PC-3 (cell line): ENCODE measurements at regions not wholly inside any gene's neighbourhood (a gene's known extent, or its start where the extent isn't known, plus 50 kb on each side); places are given as distances from the start of the nearest gene placed in this dataset.
A peak's percentile ranks its signal among the peaks of the same experiment; 100 is the strongest.

ENCODE experiments used
- ATAC-seq: fragments of 200-7000 bp; cut with Tn5 transposase; 2 replicates; pipeline ENCODE4 v1.9.1; 2020; ENCODE audit warnings: mild to moderate bottlenecking, moderate library complexity
- BruUV-seq: library from RNA; stranded (reverse); fragments of 400-500 nt; replicated peaks from 2 replicates; lab custom pipeline; 2021; lab: Mats Ljungman, UMichigan
- CTCF ChIA-PET: fragments of 300-600 bp; sonication (Branson Sonifier 250); formaldehyde crosslinking; loops from one replicate; lab custom pipeline; 2022; ENCODE audit warnings: antibody characterized with exemption; lab: Charles Lee
- POLR2A ChIA-PET: fragments of 300-600 bp; sonication (Branson Sonifier 250); formaldehyde crosslinking; loops from one replicate; lab custom pipeline; 2022; ENCODE audit warnings: antibody characterized with exemption; ENCODE audit not compliant: unreplicated experiment; lab: Charles Lee
- DNase-seq: peaks from one replicate; pipeline ENCODE4 v3.0.0-alpha.2; 2015
- H2AFZ ChIP-seq: fragments of 300-600 bp; sonication (generic); 2 replicates; pipeline ENCODE4 v1.6.0; 2016; ENCODE audit warnings: antibody characterized with exemption, low read length
- H3F3A ChIP-seq: fragments of 300-600 bp; sonication (generic); one replicate; pipeline ENCODE4 v1.6.0; 2017; ENCODE audit warnings: antibody characterized with exemption, low read length, control low read depth, mild to moderate bottlenecking; ENCODE audit not compliant: unreplicated experiment
- H3K27ac ChIP-seq: fragments of 300-600 bp; sonication (generic); 2 replicates; pipeline ENCODE4 v1.5.1; 2016; ENCODE audit warnings: mild to moderate bottlenecking, low read length
- H3K27me3 ChIP-seq: fragments of 300-600 bp; sonication (generic); 2 replicates; pipeline ENCODE4 v1.6.1; 2016; ENCODE audit warnings: low read length, mixed read lengths
- H3K36me3 ChIP-seq: fragments of 300-600 bp; sonication (generic); 2 replicates; pipeline ENCODE4 v1.6.1; 2016; ENCODE audit warnings: low read depth, mixed run types, low read length, mixed read lengths
- H3K4me1 ChIP-seq: fragments of 300-600 bp; sonication (generic); 2 replicates; pipeline ENCODE4 v1.5.1; 2016; ENCODE audit warnings: low read length; ENCODE audit not compliant: insufficient read depth
- H3K4me2 ChIP-seq: fragments of 300-600 bp; sonication (generic); 2 replicates; pipeline ENCODE4 v1.6.0; 2016; ENCODE audit warnings: low read length
- H3K4me3 ChIP-seq: fragments of 300-600 bp; sonication (generic); 2 replicates; pipeline ENCODE4 v1.5.1; 2016; ENCODE audit warnings: mild to moderate bottlenecking, low read length, mixed read lengths
- H3K79me2 ChIP-seq: fragments of 300-600 bp; sonication (generic); 2 replicates; pipeline ENCODE4 v1.6.1; 2017; ENCODE audit warnings: low read length, mixed read lengths
- H3K9ac ChIP-seq: fragments of 300-600 bp; sonication (generic); 2 replicates; pipeline ENCODE4 v1.6.0; 2016; ENCODE audit warnings: mild to moderate bottlenecking, low read length
- H3K9me2 ChIP-seq: fragments of 300-600 bp; sonication (generic); replicated peaks from 2 replicates; pipeline ENCODE4 v1.6.1; 2016; ENCODE audit warnings: mixed run types, low read length, mixed read lengths
- H3K9me3 ChIP-seq: fragments of 300-600 bp; sonication (generic); 2 replicates; pipeline ENCODE4 v1.6.1; 2016; ENCODE audit warnings: low read length, mixed read lengths
- H4K20me1 ChIP-seq: fragments of 300-600 bp; sonication (generic); 2 replicates; pipeline ENCODE4 v1.6.1; 2016; ENCODE audit warnings: low read length, mixed read lengths
- EZH2 ChIP-seq: fragments of 300-600 bp; sonication (generic); IDR thresholded peaks from one replicate; pipeline ENCODE4 v1.6.1; 2017; ENCODE audit warnings: antibody characterized with exemption, mild to moderate bottlenecking, low read length; ENCODE audit not compliant: unreplicated experiment
- EZH2phosphoT487 ChIP-seq: fragments of 300-600 bp; sonication (generic); IDR thresholded peaks from 2 replicates; pipeline ENCODE4 v1.6.1; 2018; ENCODE audit warnings: mild to moderate bottlenecking, antibody characterized with exemption, low read length, borderline replicate concordance
- intact Hi-C: fragments of 100-400 bp; cut with micrococcal nuclease; formaldehyde crosslinking; loops from 2 replicates; pipeline ENCODE4 v1.9.0; 2023
- TF ChIP-seq, protein P1 (sequence below): fragments of 300-600 bp; sonication (generic); conservative IDR thresholded peaks from 2 replicates; pipeline ENCODE4 v1.5.1; 2017; ENCODE audit warnings: antibody characterized with exemption, low read depth, mild to moderate bottlenecking, low read length

DNA sequence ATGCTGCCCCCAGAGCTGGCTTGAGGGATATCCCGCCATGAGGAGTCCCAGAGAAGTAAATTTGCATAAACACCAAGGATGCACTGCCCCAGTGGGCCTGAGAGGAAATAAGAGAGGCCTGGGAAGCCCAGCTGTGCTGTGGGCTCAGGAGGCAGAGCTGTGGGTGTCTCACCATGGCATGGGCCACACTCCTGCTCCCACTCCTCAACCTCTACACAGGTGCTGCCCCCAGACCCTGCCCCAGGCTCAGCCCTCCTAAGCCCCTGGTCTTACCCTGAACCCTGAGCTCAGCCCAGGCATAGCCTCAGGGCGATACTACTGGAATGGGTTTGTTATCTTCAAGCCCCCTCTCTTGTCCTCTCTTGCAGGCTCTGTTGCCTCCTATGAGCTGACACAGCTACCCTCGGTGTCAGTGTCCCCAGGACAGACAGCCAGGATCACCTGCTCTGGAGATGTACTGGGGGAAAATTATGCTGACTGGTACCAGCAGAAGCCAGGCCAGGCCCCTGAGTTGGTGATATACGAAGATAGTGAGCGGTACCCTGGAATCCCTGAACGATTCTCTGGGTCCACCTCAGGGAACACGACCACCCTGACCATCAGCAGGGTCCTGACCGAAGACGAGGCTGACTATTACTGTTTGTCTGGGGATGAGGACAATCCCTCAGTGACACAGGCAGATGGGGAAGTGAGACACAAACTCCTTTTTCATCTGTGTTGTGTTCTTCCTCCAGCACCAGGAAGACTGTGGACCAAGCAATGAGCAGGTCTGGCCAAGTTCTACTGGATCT, 59.9 kb downstream of the GGTLC2 start:
- ChIA-PET CTCF (no interaction called here), POLR2A (no interaction called here)
- Histone ChIP-seq H3K79me2 (no peaks in the 10 kb centered on the region), H3K27me3 (no peaks in the 10 kb centered on the region), H3K4me3 (no peak overlapping the region), H2AFZ (no peak overlapping the region), H3F3A (no peaks in the 10 kb centered on the region), H3K9ac (peak overlapping the region; percentile 22; the same call in 1 of the 2 replicates), H4K20me1 (no peaks in the 10 kb centered on the region), H3K36me3 (no peaks in the 10 kb centered on the region), H3K9me3 (no peaks in the 10 kb centered on the region), H3K4me1 (peaks cover 38% of the 10 kb centered on the region), H3K9me2 (no peaks in the 10 kb centered on the region), H3K4me2 (no peak overlapping the region), H3K27ac (peak overlapping the region; percentile 80)
- TF ChIP-seq, protein P1, sequence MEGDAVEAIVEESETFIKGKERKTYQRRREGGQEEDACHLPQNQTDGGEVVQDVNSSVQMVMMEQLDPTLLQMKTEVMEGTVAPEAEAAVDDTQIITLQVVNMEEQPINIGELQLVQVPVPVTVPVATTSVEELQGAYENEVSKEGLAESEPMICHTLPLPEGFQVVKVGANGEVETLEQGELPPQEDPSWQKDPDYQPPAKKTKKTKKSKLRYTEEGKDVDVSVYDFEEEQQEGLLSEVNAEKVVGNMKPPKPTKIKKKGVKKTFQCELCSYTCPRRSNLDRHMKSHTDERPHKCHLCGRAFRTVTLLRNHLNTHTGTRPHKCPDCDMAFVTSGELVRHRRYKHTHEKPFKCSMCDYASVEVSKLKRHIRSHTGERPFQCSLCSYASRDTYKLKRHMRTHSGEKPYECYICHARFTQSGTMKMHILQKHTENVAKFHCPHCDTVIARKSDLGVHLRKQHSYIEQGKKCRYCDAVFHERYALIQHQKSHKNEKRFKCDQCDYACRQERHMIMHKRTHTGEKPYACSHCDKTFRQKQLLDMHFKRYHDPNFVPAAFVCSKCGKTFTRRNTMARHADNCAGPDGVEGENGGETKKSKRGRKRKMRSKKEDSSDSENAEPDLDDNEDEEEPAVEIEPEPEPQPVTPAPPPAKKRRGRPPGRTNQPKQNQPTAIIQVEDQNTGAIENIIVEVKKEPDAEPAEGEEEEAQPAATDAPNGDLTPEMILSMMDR = no peak
- TF ChIP-seq EZH2phosphoT487 = no peak
- TF ChIP-seq EZH2 = no peak
- no TSS peak for BruUV-seq
- intact Hi-C loops = no loop called here
- ATAC-seq = no peak
- DNase-seq = no peak

DNA sequence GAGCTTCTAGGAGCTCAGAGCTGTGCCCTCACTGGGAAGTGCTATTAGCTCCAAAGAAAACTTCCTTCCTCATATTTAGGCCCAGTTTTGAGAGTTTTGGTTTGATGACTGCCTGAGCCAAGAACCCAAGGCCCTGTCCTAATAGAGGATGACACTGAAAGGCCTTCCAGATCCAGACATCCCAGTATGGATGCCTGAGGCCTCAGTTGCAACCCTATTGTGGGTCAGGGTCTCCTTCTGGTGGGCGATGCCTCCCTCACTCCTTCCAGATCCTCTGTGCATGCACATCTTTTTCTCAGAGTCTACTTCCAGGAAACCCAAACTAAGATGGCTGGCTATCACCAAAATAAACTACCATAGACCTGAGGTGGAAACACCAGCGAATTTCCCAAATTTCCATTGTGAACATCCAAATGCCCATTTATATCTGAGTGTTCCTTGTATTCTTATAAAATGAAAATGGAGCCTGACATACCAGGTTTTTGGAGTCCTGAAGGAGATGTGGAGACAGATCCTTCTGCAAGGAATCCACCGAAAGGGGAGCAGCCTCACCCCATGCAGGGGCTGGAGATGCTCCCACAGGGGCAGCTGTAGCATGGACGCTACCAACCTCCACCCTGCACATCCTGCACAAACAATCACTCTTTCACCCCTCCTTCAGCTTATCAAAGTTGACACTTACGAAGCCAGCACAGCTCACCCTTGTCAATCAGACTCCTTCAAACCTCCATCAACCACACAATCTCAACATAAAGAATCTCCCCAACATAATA, 61.1 kb downstream of the GGTLC2 start:
- ChIA-PET POLR2A (no interaction called here), CTCF (no interaction called here)
- Histone ChIP-seq H3K79me2 (no peaks in the 10 kb centered on the region), H3K27ac (no peak overlapping the region), H3K9me2 (no peaks in the 10 kb centered on the region), H3K9ac (no peak overlapping the region), H3F3A (no peaks in the 10 kb centered on the region), H3K4me1 (peaks cover 41% of the 10 kb centered on the region), H4K20me1 (no peaks in the 10 kb centered on the region), H3K4me2 (no peak overlapping the region), H3K27me3 (no peaks in the 10 kb centered on the region), H3K9me3 (no peaks in the 10 kb centered on the region), H3K36me3 (no peaks in the 10 kb centered on the region), H2AFZ (no peak overlapping the region), H3K4me3 (no peak overlapping the region)
- intact Hi-C loops = no loop called here
- no TSS peak for BruUV-seq
- no peak for TF ChIP-seq EZH2
- TF ChIP-seq, protein P1 = no peak
- no peak for TF ChIP-seq EZH2phosphoT487
- no peak for DNase-seq
- ATAC-seq = no peak
